GM10266 (cell line): ENCODE measurements at regions not wholly inside any gene's neighbourhood (a gene's known extent, or its start where the extent isn't known, plus 50 kb on each side); places are given as distances from the start of the nearest gene placed in this dataset.

ENCODE experiments used
- DNase-seq: peaks from one replicate; pipeline ENCODE4 v3.0.0; 2012; ENCODE audit errors: extremely low spot score
- CTCF ChIP-seq: IDR thresholded peaks from 2 replicates; pipeline ENCODE4 v1.5.1; 2012; ENCODE audit warnings: mild to moderate bottlenecking, low read depth; ENCODE audit not compliant: control insufficient read depth, insufficient read depth; ENCODE audit errors: missing control alignments

DNA sequence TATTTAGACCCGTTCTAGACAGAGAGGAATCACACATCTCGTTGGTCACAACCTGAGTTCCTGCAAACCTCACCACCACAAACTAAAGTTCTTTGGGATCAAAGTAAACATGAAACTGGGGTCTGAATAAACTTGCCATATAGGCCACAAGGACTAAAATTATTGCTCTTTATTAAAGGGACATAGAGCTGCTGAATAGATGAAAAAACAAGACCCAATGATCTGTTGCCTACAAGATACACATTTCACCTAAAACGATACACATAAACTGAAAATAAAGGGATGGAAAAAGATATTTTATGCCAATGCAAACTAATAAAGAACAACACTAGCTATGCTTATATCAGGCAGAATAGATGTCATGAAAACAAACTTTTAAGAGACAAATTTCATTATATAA is 623.0 kb downstream of the TBC1D32 start:
- DNase-seq = no peak
- TF ChIP-seq CTCF = no peak

GRCh38 chr6:120700001-120700400 is 634.3 kb downstream of the TBC1D32 start:
- no peak for DNase-seq
- no peak for TF ChIP-seq CTCF

DNA sequence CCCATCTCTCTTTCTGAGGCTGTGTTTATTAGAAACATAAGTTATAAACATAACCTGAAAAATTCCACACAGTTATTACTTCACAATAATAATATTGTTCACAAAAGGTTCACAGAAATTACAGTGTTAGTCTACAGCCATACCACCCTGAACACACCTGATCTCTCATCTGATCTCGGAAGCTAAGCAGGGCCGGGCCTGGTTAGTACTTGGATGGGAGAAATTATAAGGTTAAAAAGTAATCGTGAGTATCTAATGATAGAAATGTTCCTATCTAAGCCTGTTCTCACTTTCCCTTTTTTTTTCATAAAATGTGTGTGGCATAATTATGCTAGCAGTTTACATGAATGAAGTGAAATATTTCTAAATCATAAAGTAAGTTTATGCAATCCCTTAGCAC is 647.8 kb downstream of the TBC1D32 start:
- DNase-seq = no peak
- no peak for TF ChIP-seq CTCF

DNA sequence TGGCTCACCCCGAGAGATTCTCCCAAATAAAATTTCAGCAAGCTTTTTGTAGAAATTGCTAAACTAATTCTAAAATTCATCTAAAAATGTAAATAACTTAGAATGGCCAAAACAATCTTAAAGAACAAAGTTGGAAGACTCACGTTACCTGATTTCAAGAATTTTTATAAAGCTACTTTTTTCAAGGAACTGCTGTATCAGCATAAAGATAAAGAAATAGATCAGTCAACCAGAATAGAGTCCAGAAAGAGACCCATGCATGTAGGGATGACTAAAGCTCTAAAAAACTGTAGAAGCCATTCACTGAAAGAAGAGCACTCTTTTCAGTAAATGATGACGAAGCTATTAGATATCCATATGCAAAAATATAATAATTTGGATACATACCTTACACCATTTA is 652.1 kb downstream of the TBC1D32 start:
- DNase-seq = no peak
- TF ChIP-seq CTCF = no peak

GRCh38 chr6:120681204-120681603 is 653.1 kb downstream of the TBC1D32 start:
- TF ChIP-seq CTCF = no peak
- DNase-seq = no peak

GRCh38 chr6:120675886-120676285 is 658.4 kb downstream of the TBC1D32 start:
- no peak for TF ChIP-seq CTCF
- DNase-seq = no peak

DNA sequence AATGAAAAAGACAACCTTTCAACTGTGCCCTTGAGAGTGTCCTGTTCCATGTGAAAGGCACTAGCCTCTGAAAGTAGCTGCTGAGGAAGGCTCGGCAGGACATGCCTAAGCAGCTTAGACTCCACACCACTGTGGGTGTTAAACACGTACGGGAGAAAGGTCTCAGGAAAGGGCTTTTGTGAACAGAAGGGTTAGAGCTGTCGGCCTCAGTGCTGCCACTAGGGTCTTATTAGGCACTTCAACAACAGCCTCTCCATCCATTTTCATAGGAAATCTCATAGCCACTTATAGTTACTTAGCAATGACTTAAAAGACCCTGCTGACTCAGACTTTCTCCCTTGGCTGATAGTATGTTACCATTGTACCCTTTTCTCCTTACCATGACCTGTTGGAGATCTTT is 662.8 kb downstream of the TBC1D32 start:
- no peak for TF ChIP-seq CTCF
- DNase-seq = no peak

DNA sequence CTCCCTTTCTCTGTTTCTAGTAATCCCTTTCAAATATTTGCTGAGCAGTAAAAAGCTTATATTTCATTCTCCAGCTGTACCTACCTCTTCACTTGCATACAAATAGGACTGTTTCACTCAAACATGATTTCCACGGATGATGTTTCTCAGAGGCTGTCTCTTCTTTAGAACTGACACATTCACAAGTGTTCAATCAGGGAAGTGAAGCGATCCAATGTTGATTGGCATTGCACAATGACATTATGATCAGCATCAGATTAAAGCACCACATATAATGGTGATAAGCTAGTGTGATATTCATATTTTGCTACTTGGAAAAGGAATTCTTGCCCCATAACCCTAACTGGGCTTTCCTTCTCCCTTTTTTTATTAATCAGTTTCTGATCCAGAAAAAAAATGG is 681.8 kb downstream of the TBC1D32 start:
- TF ChIP-seq CTCF = no peak
- DNase-seq = no peak
